ENCODE measurements at regions not wholly inside any gene's neighbourhood (a gene's known extent, or its start where the extent isn't known, plus 50 kb on each side); places are given as distances from the start of the nearest gene placed in this dataset.

- TF ChIP-seq SIX1 (CRISPR knock-in tag; IDR thresholded peaks at IDR 0.05; ENCODE audit: borderline replicate concordance) (no peak), HOXA5 (CRISPR knock-in tag; IDR thresholded peaks at IDR 0.05) (no peak), CEBPG (CRISPR knock-in tag; IDR thresholded peaks at IDR 0.05) (no peak), SP140L (CRISPR knock-in tag; IDR thresholded peaks at IDR 0.05; ENCODE audit: borderline replicate concordance) (no peak), ZBTB14 (CRISPR knock-in tag; IDR thresholded peaks at IDR 0.05) (no peak), NRL (CRISPR knock-in tag; IDR thresholded peaks at IDR 0.05; ENCODE audit: borderline replicate concordance) (no peak; the same call in 1 of the 2 replicates), NR3C1 (CRISPR knock-in tag; IDR thresholded peaks at IDR 0.05) (no peak), FOSL1 (CRISPR knock-in tag; IDR thresholded peaks at IDR 0.05; ENCODE audit: borderline replicate concordance) (no peak), SP1 (IDR thresholded peaks at IDR 0.05) (no peak), SP1 (CRISPR knock-in tag; IDR thresholded peaks at IDR 0.05) (no peak), THAP7 (CRISPR knock-in tag; IDR thresholded peaks at IDR 0.05) (0 out of 2 replicates have a peak, but pooled peaks have one; percentile 56), ZFP41 (CRISPR knock-in tag; IDR thresholded peaks at IDR 0.05; ENCODE audit: borderline replicate concordance) (no peak), SIX4 (CRISPR knock-in tag; IDR thresholded peaks at IDR 0.05) (no peak), HNF1B (CRISPR knock-in tag; IDR thresholded peaks at IDR 0.05) (peak; percentile 59; the same call in 1 of the 2 replicates), NFE2L2 (IDR thresholded peaks at IDR 0.05; ENCODE audit: low read length) (no peak), ZNF788 (CRISPR knock-in tag; IDR thresholded peaks at IDR 0.05; ENCODE audit: borderline replicate concordance) (no peak), ZBTB25 (CRISPR knock-in tag; IDR thresholded peaks at IDR 0.05) (no peak), ZNF274 (CRISPR knock-in tag; IDR thresholded peaks at IDR 0.05) (peak; percentile 21; the same call in 1 of the 2 replicates), ZNF687 (CRISPR knock-in tag; IDR thresholded peaks at IDR 0.05) (peak; percentile 74), ZNF136 (CRISPR knock-in tag; IDR thresholded peaks at IDR 0.05; ENCODE audit: low read depth) (no peak), ZNF607 (CRISPR knock-in tag; IDR thresholded peaks at IDR 0.05; ENCODE audit: borderline replicate concordance) (peak; percentile 77)
These were observed 215.9 kb upstream of the GSE1 start (continued) for GRCh38 chr16:85396879-85397871.
